GM23338 (cell line): ENCODE measurements at regions not wholly inside any gene's neighbourhood (a gene's known extent, or its start where the extent isn't known, plus 50 kb on each side); places are given as distances from the start of the nearest gene placed in this dataset.

Experiments
- CREB1 ChIP-seq: fragments of 250-450 bp; sonication (Bioruptor Pico); IDR thresholded peaks from 2 replicates; pipeline ENCODE4 v1.5.0; 2020; ENCODE audit warnings: low read depth, mild to moderate bottlenecking, moderate library complexity
- EZH2 ChIP-seq: fragments of 200-600 bp; sonication (generic); IDR thresholded peaks from one replicate; pipeline ENCODE4 v1.8.0; 2017; ENCODE audit warnings: antibody characterized with exemption, mild to moderate bottlenecking, low read depth; ENCODE audit not compliant: unreplicated experiment
- EZH2phosphoT487 ChIP-seq: fragments of 200-600 bp; sonication (generic); IDR thresholded peaks from one replicate; pipeline ENCODE4 v1.8.1; 2018; ENCODE audit warnings: antibody characterized with exemption; ENCODE audit not compliant: unreplicated experiment
- JUNB ChIP-seq: IDR thresholded peaks from one replicate; pipeline ENCODE4 v1.6.1; 2016; ENCODE audit warnings: antibody characterized with exemption; ENCODE audit not compliant: unreplicated experiment
- NANOG ChIP-seq: IDR thresholded peaks from 2 replicates; pipeline ENCODE4 v1.6.1; 2016; ENCODE audit warnings: antibody characterized with exemption, borderline replicate concordance
- POLR2AphosphoS5 ChIP-seq: IDR thresholded peaks from 2 replicates; pipeline ENCODE4 v1.6.1; 2016; ENCODE audit warnings: antibody characterized with exemption, low read depth
- STAT1 ChIP-seq: IDR thresholded peaks from one replicate; pipeline ENCODE4 v1.6.1; 2016; ENCODE audit warnings: antibody characterized with exemption; ENCODE audit not compliant: unreplicated experiment
- ZNF114 ChIP-seq: fragments of 250-450 bp; sonication (Bioruptor Pico); IDR thresholded peaks from 2 replicates; pipeline ENCODE4 v1.5.0; 2020; ENCODE audit warnings: mild to moderate bottlenecking, moderate library complexity
- ZNF331 ChIP-seq: fragments of 250-450 bp; sonication (Bioruptor Pico); IDR thresholded peaks from 2 replicates; pipeline ENCODE4 v1.5.0; 2020; ENCODE audit warnings: low read depth, mild to moderate bottlenecking, moderate library complexity
- TF ChIP-seq, protein P1 (sequence below), 2 experiments: fragments of 200-600 bp in 1 of 2; sonication (generic) in 1 of 2; conservative IDR thresholded peaks; 2 replicates each; pipeline versions ENCODE4 v1.5.1 to v1.6.1; 2016 to 2017; ENCODE audit warnings: antibody characterized with exemption in 2 of 2, low read depth in 2 of 2, mild to moderate bottlenecking in 2 of 2, moderate library complexity in 1 of 2
- TF ChIP-seq, protein P2 (sequence below): IDR thresholded peaks from one replicate; pipeline ENCODE4 v1.6.1; 2018; ENCODE audit warnings: antibody characterized with exemption; ENCODE audit not compliant: unreplicated experiment
- TF ChIP-seq, protein P3 (sequence below): IDR thresholded peaks from 2 replicates; pipeline ENCODE4 v1.6.1; 2016; ENCODE audit warnings: antibody characterized with exemption
- TF ChIP-seq, protein P4 (sequence below): fragments of 250-450 bp; sonication (Bioruptor Pico); IDR thresholded peaks from 2 replicates; pipeline ENCODE4 v1.5.0; 2020; ENCODE audit warnings: mild to moderate bottlenecking, moderate library complexity

DNA sequence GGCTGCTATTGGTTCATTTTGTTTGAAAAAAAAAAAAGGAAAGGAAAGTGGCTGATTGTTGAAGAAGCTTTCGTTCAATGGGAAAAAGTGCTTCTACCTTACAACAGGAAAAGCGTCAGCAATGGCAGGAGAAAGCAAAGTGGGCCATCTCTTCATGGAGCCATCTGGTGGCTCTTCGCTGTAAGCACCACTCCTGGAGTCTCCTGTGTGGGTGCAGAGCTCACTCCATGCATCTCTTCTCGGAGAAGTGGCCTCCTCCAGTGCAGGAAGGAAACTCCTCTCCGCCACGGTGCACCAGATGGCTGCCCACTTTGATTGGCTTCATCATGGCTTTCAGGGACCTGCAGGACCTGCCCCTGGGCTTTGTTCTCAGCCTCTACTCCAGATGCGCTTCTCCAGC, 250.9 kb downstream of the PTEN start:
- TF ChIP-seq, protein P1, sequence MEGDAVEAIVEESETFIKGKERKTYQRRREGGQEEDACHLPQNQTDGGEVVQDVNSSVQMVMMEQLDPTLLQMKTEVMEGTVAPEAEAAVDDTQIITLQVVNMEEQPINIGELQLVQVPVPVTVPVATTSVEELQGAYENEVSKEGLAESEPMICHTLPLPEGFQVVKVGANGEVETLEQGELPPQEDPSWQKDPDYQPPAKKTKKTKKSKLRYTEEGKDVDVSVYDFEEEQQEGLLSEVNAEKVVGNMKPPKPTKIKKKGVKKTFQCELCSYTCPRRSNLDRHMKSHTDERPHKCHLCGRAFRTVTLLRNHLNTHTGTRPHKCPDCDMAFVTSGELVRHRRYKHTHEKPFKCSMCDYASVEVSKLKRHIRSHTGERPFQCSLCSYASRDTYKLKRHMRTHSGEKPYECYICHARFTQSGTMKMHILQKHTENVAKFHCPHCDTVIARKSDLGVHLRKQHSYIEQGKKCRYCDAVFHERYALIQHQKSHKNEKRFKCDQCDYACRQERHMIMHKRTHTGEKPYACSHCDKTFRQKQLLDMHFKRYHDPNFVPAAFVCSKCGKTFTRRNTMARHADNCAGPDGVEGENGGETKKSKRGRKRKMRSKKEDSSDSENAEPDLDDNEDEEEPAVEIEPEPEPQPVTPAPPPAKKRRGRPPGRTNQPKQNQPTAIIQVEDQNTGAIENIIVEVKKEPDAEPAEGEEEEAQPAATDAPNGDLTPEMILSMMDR (conservative IDR thresholded peaks at IDR 0.05; ENCODE audit: low read depth in 2 of 2) = peak; percentile 53 to 78
- TF ChIP-seq JUNB = no peak
- TF ChIP-seq EZH2 = no peak
- TF ChIP-seq POLR2AphosphoS5 = no peak
- TF ChIP-seq CREB1 (CRISPR knock-in tag) = no peak
- TF ChIP-seq ZNF114 (CRISPR knock-in tag) = peak; percentile 83
- no peak for TF ChIP-seq NANOG
- TF ChIP-seq, protein P2, sequence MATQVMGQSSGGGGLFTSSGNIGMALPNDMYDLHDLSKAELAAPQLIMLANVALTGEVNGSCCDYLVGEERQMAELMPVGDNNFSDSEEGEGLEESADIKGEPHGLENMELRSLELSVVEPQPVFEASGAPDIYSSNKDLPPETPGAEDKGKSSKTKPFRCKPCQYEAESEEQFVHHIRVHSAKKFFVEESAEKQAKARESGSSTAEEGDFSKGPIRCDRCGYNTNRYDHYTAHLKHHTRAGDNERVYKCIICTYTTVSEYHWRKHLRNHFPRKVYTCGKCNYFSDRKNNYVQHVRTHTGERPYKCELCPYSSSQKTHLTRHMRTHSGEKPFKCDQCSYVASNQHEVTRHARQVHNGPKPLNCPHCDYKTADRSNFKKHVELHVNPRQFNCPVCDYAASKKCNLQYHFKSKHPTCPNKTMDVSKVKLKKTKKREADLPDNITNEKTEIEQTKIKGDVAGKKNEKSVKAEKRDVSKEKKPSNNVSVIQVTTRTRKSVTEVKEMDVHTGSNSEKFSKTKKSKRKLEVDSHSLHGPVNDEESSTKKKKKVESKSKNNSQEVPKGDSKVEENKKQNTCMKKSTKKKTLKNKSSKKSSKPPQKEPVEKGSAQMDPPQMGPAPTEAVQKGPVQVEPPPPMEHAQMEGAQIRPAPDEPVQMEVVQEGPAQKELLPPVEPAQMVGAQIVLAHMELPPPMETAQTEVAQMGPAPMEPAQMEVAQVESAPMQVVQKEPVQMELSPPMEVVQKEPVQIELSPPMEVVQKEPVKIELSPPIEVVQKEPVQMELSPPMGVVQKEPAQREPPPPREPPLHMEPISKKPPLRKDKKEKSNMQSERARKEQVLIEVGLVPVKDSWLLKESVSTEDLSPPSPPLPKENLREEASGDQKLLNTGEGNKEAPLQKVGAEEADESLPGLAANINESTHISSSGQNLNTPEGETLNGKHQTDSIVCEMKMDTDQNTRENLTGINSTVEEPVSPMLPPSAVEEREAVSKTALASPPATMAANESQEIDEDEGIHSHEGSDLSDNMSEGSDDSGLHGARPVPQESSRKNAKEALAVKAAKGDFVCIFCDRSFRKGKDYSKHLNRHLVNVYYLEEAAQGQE = no peak
- TF ChIP-seq EZH2phosphoT487 = no peak
- no peak for TF ChIP-seq STAT1
- TF ChIP-seq, protein P3, sequence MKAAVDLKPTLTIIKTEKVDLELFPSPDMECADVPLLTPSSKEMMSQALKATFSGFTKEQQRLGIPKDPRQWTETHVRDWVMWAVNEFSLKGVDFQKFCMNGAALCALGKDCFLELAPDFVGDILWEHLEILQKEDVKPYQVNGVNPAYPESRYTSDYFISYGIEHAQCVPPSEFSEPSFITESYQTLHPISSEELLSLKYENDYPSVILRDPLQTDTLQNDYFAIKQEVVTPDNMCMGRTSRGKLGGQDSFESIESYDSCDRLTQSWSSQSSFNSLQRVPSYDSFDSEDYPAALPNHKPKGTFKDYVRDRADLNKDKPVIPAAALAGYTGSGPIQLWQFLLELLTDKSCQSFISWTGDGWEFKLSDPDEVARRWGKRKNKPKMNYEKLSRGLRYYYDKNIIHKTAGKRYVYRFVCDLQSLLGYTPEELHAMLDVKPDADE = no peak
- TF ChIP-seq, protein P4, sequence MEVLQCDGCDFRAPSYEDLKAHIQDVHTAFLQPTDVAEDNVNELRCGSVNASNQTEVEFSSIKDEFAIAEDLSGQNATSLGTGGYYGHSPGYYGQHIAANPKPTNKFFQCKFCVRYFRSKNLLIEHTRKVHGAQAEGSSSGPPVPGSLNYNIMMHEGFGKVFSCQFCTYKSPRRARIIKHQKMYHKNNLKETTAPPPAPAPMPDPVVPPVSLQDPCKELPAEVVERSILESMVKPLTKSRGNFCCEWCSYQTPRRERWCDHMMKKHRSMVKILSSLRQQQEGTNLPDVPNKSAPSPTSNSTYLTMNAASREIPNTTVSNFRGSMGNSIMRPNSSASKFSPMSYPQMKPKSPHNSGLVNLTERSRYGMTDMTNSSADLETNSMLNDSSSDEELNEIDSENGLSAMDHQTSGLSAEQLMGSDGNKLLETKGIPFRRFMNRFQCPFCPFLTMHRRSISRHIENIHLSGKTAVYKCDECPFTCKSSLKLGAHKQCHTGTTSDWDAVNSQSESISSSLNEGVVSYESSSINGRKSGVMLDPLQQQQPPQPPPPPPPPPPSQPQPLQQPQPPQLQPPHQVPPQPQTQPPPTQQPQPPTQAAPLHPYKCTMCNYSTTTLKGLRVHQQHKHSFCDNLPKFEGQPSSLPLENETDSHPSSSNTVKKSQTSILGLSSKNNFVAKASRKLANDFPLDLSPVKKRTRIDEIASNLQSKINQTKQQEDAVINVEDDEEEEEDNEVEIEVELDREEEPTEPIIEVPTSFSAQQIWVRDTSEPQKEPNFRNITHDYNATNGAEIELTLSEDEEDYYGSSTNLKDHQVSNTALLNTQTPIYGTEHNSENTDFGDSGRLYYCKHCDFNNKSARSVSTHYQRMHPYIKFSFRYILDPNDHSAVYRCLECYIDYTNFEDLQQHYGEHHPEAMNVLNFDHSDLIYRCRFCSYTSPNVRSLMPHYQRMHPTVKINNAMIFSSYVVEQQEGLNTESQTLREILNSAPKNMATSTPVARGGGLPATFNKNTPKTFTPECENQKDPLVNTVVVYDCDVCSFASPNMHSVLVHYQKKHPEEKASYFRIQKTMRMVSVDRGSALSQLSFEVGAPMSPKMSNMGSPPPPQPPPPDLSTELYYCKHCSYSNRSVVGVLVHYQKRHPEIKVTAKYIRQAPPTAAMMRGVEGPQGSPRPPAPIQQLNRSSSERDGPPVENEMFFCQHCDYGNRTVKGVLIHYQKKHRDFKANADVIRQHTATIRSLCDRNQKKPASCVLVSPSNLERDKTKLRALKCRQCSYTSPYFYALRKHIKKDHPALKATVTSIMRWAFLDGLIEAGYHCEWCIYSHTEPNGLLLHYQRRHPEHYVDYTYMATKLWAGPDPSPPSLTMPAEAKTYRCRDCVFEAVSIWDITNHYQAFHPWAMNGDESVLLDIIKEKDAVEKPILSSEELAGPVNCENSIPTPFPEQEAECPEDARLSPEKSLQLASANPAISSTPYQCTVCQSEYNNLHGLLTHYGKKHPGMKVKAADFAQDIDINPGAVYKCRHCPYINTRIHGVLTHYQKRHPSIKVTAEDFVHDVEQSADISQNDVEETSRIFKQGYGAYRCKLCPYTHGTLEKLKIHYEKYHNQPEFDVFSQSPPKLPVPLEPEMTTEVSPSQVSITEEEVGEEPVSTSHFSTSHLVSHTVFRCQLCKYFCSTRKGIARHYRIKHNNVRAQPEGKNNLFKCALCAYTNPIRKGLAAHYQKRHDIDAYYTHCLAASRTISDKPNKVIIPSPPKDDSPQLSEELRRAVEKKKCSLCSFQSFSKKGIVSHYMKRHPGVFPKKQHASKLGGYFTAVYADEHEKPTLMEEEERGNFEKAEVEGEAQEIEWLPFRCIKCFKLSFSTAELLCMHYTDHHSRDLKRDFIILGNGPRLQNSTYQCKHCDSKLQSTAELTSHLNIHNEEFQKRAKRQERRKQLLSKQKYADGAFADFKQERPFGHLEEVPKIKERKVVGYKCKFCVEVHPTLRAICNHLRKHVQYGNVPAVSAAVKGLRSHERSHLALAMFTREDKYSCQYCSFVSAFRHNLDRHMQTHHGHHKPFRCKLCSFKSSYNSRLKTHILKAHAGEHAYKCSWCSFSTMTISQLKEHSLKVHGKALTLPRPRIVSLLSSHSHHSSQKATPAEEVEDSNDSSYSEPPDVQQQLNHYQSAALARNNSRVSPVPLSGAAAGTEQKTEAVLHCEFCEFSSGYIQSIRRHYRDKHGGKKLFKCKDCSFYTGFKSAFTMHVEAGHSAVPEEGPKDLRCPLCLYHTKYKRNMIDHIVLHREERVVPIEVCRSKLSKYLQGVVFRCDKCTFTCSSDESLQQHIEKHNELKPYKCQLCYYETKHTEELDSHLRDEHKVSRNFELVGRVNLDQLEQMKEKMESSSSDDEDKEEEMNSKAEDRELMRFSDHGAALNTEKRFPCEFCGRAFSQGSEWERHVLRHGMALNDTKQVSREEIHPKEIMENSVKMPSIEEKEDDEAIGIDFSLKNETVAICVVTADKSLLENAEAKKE (CRISPR knock-in tag) = peak; percentile 98
- TF ChIP-seq ZNF331 (CRISPR knock-in tag) = no peak
